ENCODE measurements at regions not wholly inside any gene's neighbourhood (a gene's known extent, or its start where the extent isn't known, plus 50 kb on each side); places are given as distances from the start of the nearest gene placed in this dataset.
"Not testable (repeated sequence)": the region's sequence is repeated elsewhere in the genome, so short reads cannot be mapped to it uniquely, and the experiment has no call there.

DNA sequence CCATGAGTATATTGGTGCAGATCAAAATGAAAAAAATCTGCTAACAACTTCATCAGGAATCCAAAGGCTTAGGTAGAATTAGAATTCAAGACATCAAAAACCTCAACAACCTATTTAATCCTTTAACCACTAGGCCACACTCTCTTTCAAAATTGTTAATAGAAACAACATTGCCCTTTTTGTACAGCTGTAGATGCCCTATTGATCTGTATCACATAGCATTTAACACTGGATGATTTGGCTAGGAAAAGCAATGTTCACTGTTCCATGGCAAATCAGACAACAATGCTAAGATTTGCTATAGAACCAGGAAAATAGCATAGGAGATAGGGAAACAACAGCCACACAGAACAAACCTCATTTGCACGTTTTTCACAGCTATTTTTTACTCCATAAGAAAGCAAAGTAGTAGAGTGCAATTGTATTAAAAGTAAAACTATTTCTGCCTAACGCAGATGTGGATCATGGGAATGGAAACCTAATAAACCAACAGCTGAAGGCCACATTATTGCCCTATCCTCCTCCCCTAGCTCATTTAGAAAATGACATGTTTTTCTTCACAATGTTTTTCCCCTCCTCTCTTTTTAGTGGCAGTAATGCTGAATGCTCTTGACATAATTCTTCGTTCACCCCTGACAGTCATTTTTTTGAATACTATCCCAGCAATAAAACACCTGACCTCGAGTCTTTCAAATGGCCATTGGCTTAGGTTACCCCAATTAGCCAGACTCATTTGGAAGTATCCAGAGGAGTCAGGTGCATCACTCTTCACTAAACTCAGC lies 373.0 kb upstream of the CCNH start:
- no peak for DNase-seq (ENCODE audit: low read depth in 3 of 3)

DNA sequence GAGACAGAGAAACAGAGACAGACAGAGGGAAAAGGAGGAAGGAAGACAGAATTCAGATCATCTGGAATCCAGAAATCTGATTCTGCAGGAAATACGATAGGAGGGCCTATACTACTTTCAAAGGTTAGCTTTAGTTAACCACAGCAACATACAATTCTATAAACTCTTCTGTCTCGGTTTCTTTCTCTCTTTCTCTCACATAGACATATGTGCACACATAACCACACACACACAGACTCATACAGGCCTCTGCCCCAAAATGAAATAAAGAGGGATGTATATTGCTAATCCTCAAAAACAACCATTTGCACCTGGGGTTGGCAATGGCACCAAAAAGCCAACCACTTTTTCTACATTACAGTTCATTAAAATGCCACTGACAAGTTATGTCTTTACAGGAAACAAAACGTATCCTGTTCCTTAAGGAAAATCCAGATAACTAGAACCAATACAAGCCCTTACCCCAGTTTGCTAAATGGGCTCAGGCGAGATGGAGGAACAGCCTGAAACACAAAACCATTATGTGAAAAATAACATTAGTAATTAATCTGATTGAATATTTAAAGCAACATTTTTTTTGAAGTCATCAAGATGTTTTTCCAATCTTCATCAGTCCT lies 372.3 kb upstream of the CCNH start:
- DNase-seq (ENCODE audit: low read depth in 3 of 3), result no peak

GRCh38 chr5:87784311-87784710 lies 371.6 kb upstream of the CCNH start:
- DNase-seq (ENCODE audit: low read depth in 3 of 3), result no peak

DNA sequence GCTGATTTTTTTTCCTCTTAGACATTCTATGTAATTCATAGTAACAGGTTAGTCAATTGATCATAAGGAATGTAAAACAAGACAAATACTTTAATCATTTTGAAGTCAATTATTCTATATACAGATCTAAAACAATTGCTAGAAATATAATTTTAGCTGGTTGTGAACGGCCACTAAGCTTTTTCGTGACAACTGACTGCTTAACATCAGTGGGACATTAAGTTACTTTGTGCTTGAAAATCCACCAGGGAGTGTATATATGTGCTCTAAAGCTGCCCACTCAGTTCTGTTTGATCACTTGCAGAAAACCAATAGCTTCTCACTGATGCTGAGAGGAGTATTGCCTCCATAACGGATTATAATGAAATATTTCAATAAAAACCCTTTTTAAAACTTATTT lies 370.2 kb upstream of the CCNH start:
- no peak for DNase-seq (ENCODE audit: low read depth in 3 of 3)

DNA sequence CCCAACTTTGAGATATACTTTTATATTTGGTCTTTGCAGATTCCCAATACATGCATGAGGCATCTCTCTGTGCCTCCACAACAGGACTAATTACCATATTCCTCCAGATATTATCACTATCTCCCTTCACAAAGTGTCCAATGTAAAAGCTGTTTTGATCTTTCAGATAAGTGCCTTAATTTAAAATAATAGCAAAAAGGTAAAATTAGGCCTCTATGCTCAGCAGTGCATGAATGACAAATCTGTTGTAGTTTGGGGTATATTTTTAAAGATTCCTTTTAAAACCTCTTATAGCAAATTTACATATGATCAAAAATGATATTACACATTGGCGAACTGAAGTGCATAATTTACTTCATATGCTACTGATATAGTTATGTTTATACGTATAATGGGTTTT lies 369.2 kb upstream of the CCNH start:
- DNase-seq (ENCODE audit: low read depth in 3 of 3), result no peak

- DNase-seq (ENCODE audit: low read depth in 3 of 3), result peak; percentile 62 to 69 (median 62)
Observed at GRCh38 chr5:87780831-87781760, 368.4 kb upstream of the CCNH start.

DNA sequence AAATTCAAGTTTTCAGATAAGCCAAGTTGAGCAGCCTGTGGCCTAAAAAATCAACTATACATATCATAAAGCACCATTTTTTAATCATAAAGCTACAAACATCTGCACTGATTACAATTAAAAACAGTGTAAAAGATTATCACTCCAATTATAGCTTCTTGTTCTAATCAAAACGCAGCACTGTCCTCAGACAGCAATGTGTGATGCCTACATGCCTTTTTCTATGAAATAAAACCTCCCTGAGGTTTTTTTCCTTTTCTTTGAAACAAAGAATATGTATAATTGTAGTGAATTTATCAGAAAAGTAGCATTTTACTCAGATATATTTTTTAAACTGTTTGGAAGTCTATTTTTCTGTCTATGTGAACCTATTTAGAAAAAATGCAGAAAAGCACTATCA lies 366.1 kb upstream of the CCNH start:
- DNase-seq (ENCODE audit: low read depth in 3 of 3), result no peak

DNA sequence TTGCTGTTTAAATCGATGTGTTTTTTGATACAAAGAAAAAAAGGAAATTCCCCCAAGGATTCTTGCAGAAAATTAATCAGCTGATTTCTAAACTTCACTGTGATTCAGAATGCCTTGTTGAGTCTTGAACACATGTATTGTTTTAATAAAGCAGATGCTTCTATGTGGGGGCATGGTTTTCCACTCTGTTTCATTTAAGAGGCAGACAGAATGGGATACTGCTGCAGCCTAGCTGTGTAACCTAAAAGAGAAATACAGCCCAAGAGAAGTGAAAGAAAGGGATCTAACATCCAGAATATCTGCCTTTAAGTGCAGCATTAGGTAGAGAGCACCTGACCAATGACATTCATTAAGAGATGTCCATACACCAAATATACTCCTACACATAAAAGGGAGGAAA lies 365.1 kb upstream of the CCNH start:
- no peak for DNase-seq (ENCODE audit: low read depth in 3 of 3)

DNA sequence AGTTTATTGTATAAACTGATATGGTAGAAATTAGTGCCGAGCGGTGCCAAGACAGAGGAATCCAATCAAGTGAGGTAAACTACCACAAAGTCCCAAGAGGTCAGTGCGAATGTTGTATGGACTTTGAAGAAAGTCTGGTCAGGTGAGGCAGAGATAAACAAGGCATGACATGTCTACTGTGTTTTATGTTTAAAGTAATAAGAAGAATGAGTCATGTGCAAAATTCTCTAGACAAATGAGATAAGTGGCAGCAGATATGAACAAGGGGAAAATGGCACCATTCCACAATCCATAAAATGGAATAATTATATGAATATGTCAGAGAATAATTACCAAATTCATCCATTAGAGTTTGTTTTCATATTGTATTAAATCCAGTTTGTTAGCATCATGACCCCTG lies 364.1 kb upstream of the CCNH start:
- DNase-seq (ENCODE audit: low read depth in 3 of 3), result no peak

DNA sequence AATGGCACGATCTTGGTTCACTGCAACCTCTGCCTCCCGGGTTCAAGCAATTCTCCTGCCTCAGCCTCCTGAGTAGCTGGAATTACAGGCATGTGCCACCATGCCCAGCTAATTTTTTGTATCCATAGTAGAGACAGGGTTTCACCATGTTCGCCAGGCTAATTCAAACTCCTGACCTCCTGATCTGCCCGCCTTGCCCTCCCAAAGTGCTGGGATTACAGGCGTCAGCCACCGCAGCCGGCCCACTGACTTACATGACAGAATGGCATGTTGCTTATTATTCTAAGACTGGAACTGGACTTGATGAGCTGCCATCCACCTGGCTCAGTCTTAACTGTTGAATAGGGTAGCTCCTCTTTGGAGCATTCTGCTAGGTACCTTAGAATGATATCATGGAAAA lies 363.6 kb upstream of the CCNH start:
- DNase-seq (ENCODE audit: low read depth in 3 of 3), result not testable (repeated sequence)

DNA sequence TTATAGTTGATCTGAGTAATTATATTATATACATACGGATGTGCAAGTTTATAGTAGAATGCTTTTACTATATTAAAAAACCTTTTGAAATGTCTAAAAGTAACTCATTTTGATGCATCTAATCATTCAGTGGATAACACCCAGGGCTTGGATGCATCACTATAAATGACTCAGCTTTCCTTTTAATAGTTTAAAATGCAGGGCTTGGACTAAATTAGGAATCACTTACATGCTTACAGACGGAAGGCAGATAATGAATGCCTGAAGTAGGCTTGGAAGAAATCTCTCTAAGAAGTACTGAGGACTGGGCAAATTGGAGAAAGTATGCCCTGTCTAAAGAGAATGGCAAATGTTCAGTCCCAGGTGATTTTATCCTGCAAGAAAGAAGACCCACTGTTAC lies 362.5 kb upstream of the CCNH start:
- DNase-seq (ENCODE audit: low read depth in 3 of 3), result no peak

DNA sequence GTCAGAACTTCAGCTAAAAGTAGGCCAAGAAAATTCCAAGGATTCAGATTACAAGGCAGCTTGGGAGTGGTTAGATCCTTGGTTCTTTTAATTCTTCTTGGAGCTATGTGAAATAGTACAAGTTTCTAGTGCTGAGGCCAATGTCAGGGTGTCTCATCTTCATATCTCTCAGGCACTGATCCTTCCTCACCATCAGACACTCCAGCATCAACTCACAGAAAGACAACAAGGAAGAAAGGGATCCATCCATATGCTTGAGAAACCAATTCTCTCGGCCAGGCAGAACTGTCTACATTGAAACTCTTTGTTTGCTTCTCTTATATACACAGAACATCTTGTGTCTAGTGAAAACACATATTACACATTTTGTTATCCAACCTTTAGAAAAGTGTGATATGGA lies 362.1 kb upstream of the CCNH start:
- DNase-seq (ENCODE audit: low read depth in 3 of 3), result no peak

- no peak for DNase-seq (ENCODE audit: low read depth in 3 of 3)
Observed at GRCh38 chr5:87770601-87771121, 357.9 kb upstream of the CCNH start.

DNA sequence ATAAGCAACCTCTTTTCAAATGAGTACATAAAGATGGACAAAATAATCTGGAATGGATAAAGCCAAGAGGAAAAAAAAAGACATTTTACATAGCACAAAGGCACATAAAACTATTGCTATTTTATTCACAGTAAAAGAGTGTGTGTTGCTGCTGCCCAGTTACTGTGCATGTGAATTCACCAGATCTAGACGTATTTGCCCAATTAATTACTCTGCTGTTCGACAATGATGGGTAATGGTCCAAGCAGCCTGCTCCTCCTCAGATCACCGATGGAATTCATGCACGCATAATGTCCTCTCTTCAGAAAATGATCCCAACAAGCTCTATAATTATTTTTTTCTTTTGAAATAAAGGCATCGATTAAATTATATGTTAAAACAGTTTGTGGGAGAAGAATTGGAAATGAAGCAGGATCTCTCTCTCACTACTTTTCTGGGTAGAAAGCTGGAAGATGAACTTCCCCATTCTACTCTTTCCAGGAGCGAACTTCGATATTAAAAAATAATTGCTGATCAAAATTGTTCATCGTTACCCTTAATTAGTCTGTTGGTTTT lies 357.4 kb upstream of the CCNH start:
- no peak for DNase-seq (ENCODE audit: low read depth in 3 of 3)

- DNase-seq (ENCODE audit: low read depth in 3 of 3), result no peak
Observed at GRCh38 chr5:87769157-87769556, 356.4 kb upstream of the CCNH start.

GRCh38 chr5:87768190-87768589 lies 355.5 kb upstream of the CCNH start:
- no peak for DNase-seq (ENCODE audit: low read depth in 3 of 3)

DNA sequence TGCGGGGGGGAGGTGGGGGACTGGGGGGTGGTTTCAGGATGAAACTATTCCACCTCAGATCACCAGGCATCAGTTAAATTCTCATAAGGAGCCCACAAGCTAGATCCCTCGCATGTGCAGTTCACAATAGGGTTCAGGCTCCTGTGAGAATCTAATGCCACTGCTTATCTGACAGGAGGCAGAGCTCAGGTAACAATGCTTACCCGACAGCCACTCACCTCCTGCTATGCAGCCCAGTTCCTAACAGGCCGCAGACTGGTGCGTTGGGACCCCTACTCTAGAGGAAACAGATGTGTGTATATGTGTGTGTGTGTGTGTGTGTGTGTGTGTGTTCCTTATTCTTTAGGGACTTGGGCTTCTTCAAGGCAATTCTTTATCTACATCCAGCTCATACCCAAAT lies 352.3 kb upstream of the CCNH start:
- DNase-seq (ENCODE audit: low read depth in 3 of 3), result no peak

DNA sequence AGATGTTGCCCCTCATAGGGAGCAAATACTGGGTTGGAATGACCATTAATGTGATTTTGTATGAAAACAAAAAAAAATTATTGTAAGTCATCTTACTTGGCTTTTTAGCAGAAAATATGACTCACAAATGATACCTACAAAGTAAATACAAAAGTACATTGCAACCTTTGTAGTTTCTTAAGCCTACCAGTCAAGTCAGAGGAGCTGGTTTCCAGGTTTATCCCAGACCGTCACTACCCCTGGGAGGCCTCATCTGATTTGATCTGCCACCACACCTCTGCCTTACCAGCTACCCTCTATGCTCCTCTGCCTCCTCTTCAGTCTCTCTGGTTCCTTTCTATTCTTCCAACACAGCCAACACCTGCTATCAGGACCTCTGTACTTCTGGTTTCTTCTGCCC lies 349.9 kb upstream of the CCNH start:
- DNase-seq (ENCODE audit: low read depth in 3 of 3), result no peak

- DNase-seq (ENCODE audit: low read depth in 3 of 3), result no peak
Observed at GRCh38 chr5:87756951-87757350, 344.2 kb upstream of the CCNH start.

GRCh38 chr5:87755360-87755759 lies 342.6 kb upstream of the CCNH start:
- DNase-seq (ENCODE audit: low read depth in 3 of 3), result no peak

- DNase-seq (ENCODE audit: low read depth in 3 of 3), result no peak
Observed at GRCh38 chr5:87754009-87754757, 341.5 kb upstream of the CCNH start.

Measured in stimulated activated CD4-positive, alpha-beta T cell treated with anti-CD3 and anti-CD28 coated beads, TNF-alpha, amount 100 ng/mL, for 48 hours (primary cell).